Medulla oblongata (tissue), 1 donor: ENCODE measurements at regions not wholly inside any gene's neighbourhood (a gene's known extent, or its start where the extent isn't known, plus 50 kb on each side); places are given as distances from the start of the nearest gene placed in this dataset.

Source experiments
- DNase-seq: peaks from one replicate; pipeline ENCODE4 v3.0.0-alpha.2; 2015; ENCODE audit errors: extremely low spot score

DNA sequence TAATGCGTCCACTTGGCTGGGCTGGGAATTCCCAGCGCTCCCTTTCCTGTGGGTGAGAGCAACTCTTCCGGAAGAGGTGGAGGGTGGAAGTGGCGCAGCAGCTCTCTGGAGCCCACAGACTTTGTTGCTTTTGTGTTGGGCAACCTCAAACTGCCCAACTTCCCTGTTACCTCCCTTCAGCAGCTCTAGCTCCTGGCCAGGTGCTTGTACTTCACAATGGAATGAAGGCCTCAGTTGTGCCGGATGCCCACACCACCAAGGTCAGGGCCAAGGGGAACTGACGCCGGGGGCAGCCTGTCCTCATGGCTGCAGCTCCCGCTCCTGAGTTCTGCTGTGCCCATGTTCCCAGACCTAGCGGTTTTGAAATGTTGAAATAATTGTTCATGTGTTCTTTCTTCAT, 322.9 kb downstream of the GALR1 start:
- DNase-seq: no peak

DNA sequence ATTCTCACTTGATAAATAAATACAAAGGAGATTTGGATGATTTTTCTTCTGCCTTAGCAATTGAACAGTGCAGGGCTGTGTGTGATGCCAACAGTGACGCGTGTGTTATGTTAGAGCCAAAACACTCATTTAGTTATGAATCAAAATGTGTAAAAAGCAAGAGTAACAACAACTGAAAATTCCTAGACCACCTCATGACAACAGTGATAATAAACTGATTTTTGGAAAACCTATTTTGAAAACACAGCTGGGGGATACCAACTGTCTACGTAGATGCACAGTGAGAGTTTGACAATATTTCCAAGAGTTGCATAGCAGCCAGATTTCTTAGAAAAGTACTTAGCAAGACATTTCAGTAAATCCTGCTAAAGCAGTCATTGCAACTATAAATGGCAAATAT, 323.9 kb downstream of the GALR1 start:
- no peak for DNase-seq

DNA sequence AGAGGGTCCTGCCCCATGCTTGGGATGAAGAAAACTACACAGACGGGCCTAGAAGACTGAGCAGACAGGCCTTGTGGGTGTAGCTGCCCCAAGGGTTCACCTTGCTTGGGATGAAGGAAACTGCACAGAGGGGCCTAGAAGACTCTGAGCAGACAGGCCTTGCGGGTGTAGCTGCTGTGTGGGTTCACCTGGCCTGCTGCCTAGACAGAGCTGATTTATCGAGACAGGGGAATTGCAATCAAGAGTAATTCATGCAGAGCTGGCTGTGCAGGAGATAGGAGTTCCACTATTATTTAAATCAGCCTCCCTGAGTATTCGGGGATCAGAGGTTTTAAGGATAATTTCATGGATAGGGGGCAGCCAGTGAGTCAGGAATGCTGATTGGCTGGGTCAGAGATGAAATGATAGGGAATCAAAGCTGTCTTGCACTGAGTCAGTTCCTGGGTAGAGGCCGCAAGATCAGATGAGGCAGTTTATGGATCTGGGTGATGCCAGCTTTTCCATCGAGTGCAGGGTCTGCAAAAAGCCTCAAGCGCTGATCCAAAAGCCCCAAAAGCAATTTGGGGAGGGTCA, 341.4 kb downstream of the GALR1 start:
- DNase-seq: no peak

DNA sequence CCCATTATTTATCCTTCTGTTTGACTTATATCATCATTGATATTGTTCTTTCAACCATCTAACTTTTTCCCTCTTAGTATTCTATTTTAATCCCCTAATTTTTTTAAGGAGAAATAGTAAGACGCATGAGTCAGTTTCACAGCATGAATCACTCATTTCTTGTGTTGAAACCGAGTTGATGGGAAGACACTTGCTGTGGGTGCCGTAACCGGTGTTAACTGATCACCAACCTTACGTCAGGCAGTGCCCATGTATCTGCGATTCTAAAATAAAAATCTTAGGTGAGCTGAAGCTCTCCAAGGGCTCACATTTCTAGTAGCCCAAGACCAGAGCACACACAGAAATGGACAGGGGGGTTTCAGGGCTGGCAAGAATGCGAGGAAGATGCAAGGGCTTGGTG, 348.1 kb downstream of the GALR1 start:
- no peak for DNase-seq

DNA sequence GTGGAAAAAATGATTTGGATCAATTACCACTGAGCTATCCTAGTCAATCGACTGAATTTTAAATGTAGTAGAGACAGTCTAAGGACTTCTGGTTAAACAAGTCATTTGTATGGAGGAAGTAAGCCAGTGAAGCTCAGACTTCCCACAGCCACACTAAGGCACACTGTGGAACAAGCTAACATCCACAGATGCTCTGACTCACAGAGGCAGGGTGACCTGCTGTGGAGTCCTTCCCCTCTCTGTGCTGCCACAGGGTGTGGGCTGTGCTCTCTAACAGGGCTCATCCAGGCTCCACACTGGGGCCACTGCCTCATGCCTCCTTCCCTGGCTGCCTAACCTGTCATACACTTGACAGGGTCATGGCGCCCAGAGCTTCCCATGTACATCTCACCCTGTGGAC, 351.0 kb downstream of the GALR1 start:
- DNase-seq: no peak

DNA sequence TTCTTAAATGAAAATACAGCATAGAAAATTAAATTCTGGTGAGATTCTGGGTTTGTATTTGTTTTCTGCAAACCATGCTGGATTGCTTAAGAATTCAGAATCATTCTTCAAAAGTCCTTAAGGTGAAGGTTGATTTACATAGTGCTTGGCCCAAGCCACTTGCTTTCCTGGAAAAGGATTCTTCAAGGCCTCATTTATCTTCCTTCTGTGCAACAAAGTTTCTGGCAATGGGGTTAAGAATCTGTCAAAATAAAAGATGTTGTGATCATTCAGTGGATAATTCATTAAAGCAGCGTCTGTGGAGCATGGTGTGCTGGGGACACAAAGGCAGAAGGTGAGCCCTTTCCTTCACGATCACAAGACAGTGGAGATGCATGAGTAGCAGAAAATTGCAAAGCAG, 351.9 kb downstream of the GALR1 start:
- DNase-seq: peak; percentile 37

DNA sequence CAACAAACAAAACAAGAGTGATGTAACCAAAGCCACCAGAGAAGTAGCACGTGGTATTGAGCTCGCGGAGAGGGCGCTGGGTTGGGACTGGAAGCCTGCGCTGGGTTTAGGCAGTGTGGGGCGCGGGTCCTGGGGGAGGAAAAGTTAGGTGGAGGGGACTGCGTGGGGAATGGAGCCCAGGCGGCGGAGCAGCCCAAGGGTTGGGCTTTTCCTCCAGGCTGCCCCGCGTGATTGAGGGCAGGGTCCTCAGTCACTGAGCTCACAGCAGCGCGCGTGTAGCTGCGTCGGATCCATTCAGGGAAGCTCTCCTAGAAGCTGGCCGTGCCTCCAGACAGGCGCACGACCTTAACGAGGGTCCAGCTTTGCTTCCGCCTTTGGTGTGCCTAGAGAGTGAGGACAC, 357.4 kb downstream of the GALR1 start:
- DNase-seq: no peak

DNA sequence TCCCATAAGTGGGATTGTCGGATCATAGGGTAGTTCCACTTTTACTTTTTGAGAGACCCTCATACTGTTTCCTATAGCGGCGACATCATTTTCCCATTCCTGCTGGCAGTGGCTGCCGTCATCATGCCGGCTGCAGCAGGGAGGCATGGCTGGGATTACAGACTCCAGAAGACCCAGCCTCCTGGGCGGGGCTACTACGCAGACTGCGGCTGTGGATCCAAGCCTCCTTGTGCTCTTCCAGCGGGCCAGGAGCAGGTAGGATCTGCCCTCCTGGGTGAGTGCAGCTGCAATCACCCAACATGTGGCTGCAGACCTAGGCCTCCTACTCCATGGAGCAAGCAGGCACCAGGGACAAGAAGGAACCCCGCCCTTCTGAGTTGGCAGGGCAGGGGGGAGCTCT, 359.2 kb downstream of the GALR1 start:
- DNase-seq: no peak

DNA sequence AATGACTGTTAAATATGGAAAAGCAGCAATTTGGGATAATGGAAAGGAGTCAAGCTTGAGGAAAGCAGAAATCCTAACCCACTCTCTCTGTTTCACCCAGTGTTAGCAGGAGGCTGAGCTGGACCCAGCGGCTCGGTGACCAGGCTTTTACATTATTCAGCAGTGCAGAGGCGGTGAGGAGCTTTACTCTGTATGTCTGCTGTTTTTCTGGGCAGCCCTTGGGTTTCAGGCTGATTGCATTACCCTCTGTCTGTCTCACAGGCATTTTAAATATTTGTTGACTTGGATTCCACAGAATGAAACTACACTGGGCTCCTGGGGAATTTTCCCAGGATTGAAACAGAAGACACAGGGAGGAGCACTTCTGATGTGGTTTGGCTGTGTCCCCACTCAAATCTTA, 368.0 kb downstream of the GALR1 start:
- DNase-seq: no peak

DNA sequence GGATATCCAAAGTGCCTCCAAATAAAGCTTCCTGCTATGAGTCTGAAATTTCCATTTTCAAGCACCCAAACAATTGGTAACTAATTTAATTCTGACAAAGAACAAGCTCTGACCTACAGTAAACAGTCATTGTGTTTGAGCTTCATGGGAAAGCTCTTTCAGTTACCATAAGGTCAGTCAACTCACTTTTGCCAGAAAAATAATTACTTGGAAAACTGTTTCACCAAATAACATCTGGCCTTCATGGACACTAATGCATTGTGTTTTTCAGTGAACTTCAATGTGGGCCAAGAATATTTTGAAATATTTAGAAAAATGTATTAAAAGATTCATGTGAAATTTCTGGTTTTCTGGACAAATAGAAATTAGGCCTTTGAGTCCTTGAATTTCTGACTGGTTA, 369.9 kb downstream of the GALR1 start:
- DNase-seq: no peak

DNA sequence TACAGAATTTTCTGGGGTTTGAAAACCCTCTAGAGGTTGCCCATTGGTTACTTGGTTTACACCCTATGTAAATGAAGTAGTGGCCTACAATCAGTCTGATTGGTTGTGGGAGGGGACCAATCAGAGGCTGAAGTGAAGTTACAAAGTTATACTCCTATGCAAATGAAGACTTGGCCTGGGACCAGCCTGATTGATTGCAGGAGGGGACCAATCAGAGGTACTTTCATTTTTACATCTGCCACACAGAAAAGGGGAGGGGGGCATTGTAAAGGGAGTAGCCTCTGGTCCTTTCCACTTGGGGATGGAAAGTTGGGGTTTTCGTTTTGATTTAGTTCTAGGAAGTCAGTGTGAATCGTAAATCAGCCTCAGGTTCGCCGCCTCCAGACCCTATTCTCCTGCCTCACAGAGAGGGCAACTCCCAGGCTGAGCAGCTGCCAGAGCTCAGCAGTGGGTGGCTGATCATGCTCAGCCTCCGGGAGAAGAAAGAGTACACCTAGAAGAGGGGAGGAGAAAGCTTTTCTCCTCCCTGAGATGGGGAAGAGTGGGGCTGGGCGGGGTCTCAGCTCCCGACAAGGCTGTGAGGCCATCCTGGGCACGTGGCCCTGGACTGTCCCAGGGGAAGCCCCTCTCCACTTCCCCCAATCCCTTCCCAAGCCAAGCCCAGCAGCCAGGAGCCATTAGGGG, 372.5 kb downstream of the GALR1 start:
- DNase-seq: no peak

DNA sequence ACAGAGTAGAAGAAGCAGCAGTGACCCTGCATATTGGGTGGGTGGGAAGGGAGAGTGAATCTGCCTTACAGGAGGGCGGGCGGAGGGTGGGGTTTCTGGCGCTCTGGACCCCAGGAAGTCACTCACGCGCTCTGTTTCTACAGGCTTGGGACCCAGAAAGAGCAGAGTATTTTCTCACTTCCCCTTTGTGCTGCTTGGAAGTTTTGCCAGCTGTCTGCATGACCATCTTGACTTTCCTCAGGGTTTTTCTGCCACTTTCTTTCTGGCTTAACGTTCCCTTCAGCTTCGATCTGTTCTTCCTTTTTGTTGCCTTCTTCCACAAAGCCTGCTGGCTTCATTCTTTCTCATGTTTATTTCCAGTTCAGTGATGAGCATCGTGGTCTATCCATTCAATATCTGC, 383.1 kb downstream of the GALR1 start:
- DNase-seq: peak; percentile 48

DNA sequence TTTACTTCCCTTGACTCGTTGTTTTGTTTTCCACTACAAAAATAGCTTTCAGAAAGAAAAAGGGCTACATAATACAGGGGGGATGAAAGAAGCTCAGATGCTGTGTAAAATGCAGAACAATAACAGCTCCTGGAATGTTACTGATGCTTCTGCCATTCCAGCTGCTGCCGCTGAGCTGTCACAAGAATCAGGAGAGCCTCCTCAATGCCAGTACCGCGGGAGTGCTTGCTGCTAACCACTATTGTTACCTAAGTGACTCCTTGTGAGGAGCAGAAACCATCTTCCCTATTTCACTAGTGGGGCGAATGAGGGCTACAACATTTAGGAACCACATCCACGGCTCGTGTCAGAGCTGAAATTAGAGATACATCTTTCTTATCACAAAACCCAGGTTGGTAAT, 384.8 kb downstream of the GALR1 start:
- no peak for DNase-seq

DNA sequence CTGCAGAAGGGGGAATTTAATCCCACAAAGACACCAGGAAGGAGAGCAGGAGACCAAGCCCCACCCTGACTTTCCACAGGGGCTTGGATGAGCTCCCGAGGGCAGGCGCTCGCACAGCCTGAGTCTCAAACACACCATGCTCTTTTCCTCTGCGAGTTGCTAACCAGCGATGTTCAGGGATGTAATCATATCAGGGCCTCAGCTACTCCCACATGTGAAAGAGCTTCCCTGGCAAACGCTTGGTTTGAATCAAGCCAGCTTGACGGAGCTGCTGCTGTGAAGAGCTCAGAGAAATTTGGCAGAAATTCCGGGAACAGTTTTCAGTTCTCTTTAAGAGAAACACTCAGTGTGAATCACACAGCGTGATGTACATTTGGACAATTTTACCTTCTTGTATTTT, 385.8 kb downstream of the GALR1 start:
- peak; percentile 57 for DNase-seq

DNA sequence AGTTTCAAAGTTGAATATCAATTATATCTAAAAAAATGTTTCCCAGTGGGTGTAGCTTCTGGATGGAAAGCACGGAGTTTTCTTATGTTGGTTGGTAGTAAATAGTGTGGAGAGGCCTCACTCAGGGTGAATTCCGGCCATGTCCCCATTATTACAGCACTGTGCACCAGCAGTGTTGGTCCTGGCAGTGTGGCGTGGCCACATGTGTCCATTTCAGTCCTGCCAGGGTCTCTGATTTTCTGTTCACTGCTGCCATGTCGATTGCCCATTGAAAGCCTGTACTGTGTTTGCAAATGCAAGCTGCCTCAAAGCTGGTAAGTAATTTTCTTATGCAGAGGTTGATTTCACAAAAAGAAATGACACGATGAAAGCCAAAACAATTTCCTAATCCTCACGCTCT, 386.2 kb downstream of the GALR1 start:
- DNase-seq: peak; percentile 5

DNA sequence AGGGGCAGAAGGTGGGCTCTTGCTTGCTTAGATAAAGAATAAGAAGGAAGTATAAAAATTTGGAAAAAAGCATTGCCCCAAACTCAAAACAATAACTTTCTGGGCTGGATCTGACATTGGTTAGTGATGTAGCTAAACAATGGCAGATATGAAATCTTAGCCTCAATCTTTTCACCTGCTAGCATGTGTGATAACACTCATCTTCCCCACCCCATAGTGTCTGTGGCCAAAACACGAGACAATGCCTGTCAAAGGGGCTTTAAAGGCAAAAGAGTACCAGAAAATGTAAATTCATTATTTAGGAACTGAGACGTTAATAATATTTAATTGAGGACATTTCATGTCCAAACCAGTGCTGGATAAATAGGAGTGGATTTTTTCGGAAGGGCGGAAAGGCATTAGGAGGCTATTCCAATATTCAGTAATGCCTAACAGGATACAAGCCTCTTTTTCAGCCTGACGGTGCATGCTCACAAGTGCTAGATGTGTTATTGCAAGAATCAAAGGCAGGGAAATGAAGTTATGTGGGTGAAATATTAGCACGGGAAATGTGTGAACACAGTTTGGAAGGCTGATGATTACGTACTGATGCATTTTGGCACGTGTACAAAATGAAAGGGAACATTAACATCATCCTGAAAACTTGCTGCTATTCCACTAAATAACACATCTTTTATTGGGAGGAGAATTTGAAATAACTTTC, 395.7 kb downstream of the GALR1 start:
- DNase-seq: no peak

DNA sequence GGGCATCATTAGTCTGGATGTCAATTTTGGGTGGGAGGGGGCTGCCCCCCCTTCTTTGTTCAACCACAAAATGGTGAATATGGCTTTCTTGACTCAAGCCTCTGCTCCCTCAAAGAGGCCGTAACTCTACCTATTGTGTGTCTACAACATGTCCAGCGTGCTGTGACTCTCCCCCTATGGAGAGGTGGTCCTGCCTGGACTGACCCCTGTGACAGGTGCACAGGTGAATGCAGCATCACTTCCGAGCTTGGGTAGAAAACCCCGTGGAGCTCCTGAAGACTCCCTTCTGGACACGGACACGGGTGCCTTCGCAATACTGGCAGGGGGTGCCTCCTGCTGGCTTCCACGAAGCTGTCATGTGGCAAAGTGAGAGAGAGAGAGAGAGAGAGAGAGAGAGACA, 397.8 kb downstream of the GALR1 start:
- no peak for DNase-seq

DNA sequence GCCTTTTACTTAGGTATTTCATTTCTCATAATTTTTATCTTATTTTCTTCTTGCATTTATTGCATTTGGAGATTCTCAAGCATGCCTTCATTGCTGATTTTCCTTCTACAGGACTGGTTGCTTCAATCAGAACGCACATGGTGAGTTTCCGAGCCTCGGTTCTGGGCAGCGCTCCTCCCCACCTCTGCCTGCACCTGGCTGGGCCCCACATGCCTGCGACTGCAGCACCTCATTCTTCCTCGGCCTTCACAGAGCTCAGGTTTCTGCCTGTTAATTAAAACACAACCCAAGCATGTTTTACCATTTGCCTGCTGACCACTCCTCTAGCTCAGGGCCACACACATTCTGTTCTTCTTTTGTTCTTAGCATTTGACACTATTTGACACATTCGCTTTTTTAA, 398.8 kb downstream of the GALR1 start:
- no peak for DNase-seq

DNA sequence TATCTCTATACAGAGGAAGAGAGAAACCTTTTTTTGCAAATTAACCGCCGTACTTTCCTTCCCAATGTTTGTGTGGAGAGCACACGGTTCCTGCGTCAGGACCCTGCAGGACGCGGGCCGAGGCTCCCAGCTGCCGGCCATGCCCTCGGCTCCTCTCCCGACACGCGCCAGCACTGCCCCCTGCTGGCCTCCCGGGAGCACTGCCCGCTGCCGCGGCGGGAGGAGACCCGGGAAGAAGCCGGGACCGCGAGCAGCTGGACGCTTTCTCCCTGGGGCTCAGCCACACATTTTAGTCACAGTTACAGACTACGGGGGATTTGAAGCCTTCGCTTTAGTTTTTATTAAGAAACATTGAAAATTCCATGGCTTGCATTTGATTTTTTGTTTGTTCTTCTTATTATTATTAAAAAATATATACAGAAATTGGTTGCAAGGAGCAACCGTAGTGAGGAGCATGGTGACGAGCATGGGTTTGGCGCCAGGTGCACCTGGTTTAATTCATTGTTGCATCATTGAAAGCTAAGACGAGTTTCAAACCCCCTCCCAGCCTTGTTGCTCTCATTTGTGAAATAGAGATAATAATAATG, 401.2 kb downstream of the GALR1 start:
- DNase-seq: peak; percentile 86

DNA sequence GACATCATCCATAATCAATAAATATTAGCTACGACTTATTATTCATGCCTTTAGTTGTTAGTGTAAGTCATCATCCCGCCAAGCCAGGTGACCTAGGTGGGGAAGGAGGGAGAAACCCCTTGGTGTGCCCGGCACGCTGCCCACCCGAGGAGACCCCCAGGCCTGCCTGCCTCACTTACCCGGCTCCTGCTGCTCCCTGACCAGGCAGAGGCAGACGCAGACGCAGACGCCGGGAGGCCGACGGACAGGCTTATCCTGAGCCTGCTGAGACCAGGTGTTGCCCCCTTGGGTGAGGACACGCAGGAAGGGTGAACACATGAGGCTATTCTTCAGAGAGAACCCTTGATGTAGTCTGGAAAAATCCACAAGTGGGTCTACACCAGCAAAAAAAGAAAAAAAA, 401.8 kb downstream of the GALR1 start:
- DNase-seq: no peak

DNA sequence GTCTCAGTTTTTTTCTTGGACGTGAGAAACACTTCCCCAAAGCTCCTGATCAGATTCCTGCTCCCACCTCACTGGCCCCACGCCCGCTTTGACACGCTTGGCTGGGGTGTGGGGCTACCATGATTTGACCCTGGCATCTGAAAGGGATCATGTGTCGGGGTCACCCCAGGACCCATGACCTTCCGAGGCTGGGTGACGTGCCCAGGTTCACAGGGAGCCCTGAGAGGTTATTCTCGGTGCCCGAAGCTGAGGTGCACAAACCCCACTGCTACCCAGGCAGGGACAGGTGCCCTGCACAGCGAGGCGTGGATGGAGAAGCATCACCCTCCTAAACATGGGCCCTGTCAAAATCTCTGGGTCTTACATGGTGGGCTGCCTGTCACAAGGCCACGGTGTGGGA, 404.1 kb downstream of the GALR1 start:
- DNase-seq: no peak

DNA sequence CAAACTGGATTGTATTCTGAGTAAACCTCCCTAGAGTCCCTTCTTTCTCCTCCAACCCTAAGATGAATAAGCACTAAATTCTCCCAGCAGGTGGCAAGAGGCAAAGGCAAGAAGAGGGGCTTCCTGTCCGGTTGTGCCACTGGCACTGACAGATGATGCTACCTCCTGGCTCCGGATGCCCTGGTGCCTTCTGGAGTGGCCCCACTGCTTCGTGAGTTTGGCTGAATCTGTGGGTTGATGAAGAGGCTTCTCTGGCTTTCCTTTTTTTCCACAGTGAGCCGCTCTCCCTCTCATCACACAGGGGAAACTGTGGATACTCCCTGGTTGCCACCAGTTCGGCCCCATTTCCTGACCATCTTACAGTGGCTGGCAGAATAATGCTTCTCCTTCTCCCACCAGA, 404.7 kb downstream of the GALR1 start:
- no peak for DNase-seq

DNA sequence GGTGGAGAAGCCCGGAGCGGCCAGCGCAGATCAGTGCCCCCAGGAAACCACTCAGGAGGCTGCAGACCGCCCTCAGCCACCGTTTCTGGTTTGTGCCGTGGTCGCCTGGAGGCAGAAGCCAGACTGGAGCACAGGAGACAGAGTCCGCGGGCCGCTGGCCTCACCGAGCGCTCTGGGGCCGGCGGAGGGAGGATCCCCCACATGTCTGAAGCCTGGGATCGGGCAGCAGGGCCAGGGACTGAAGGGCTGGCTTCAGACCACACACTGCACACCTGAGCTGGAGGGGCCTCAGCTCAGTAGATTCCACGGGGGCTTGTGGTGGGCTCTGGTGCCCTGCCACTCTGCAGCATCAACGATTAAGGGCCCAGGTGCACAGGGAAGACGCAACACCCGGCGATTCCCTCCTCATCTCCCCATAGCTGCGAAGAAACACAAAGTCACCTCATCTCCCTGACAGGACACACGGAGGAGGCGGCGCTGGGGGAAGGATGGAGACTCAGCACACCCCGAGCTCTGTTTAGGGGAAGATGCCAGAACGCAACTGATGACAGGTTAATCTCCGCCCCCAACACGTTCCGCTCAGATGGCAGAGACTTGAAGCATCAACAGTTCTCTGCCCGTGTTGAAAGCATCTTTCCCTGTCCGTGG, 408.1 kb downstream of the GALR1 start:
- no peak for DNase-seq
